ENCODE measurements at regions not wholly inside any gene's neighbourhood (a gene's known extent, or its start where the extent isn't known, plus 50 kb on each side); places are given as distances from the start of the nearest gene placed in this dataset.

- Histone ChIP-seq H4K91ac (ENCODE audit: insufficient read depth, low read depth, low read length) (no peak overlapping the region), H3K27ac (ENCODE audit: insufficient read depth, low read length) (no peak overlapping the region), H2AK5ac (ENCODE audit: low read depth, low read length) (no peak overlapping the region), H3K23ac (ENCODE audit: low read depth, low read length) (no peak overlapping the region), H3K4me2 (ENCODE audit: low read depth, low read length) (no peak overlapping the region), H2AFZ (replicated peaks; ENCODE audit: low read length, poor library complexity) (no peak overlapping the region), H3K9me1 (ENCODE audit: insufficient read depth, low read length) (no peaks in the 10 kb centered on the region), H4K20me1 (ENCODE audit: insufficient read depth, low read length) (no peaks in the 10 kb centered on the region), H3K14ac (replicated peaks; ENCODE audit: low read depth, low read length) (no peak overlapping the region), H3K4ac (ENCODE audit: low read depth, low read length) (no peak overlapping the region), H2BK120ac (ENCODE audit: low read depth, low read length) (no peak overlapping the region), H3K27me3 (ENCODE audit: control insufficient read depth, insufficient read depth, low read length) (no peaks in the 10 kb centered on the region), H2BK20ac (ENCODE audit: low read depth, low read length) (no peak overlapping the region), H3K9ac (ENCODE audit: low read depth, low read length) (no peak overlapping the region), H3K56ac (ENCODE audit: extremely low read depth, insufficient read depth, low read length) (no peak overlapping the region), H2BK15ac (ENCODE audit: low read depth, low read length) (no peak overlapping the region), H3K4me3 (ENCODE audit: insufficient read depth, low read depth, low read length) (no peak overlapping the region), H2AK9ac (replicated peaks; ENCODE audit: low read depth, low read length, poor library complexity) (no peak overlapping the region), H4K8ac (ENCODE audit: low read depth in 2 of 2, low read length in 2 of 2) (no peak overlapping the region), H4K5ac (ENCODE audit: low read depth, low read length) (no peak overlapping the region), H3K4me1 (ENCODE audit: control insufficient read depth, insufficient read depth, low read length) (no peaks in the 10 kb centered on the region), H3K36me3 (ENCODE audit: control insufficient read depth, insufficient read depth, low read length) (no peaks in the 10 kb centered on the region), H3K18ac (ENCODE audit: low read depth, low read length) (no peak overlapping the region), H3K79me1 (ENCODE audit: low read depth in 1 of 2, low read length in 2 of 2) (no peaks in the 10 kb centered on the region), H2BK5ac (ENCODE audit: low read depth, low read length, poor library complexity, severe bottlenecking) (no peak overlapping the region), H3K9me3 (ENCODE audit: control insufficient read depth, insufficient read depth, low read length) (no peaks in the 10 kb centered on the region)
- intact Hi-C loops (cut with micrococcal nuclease) = no loop called here
- POLR2A ChIA-PET (ENCODE audit: unreplicated experiment) = no interaction called here
- CTCF ChIA-PET = no interaction called here
- in situ Hi-C loops (cut with MboI; ENCODE audit: low sequenced_read_pairs) = no loop called here
- TF ChIP-seq MXI1 (IDR thresholded peaks at IDR 0.05; ENCODE audit: borderline replicate concordance, low read depth, low read length) = no peak
- no peak for TF ChIP-seq CHD1 (IDR thresholded peaks at IDR 0.05; ENCODE audit: low read depth, low read length)
- TF ChIP-seq USF2 (IDR thresholded peaks at IDR 0.05; ENCODE audit: low read depth, low read length) = no peak
- no peak for TF ChIP-seq BHLHE40 (IDR thresholded peaks at IDR 0.05; ENCODE audit: low read depth, low read length)
- no peak for TF ChIP-seq SMC3 (IDR thresholded peaks at IDR 0.05; ENCODE audit: low read depth, low read length)
- ATAC-seq (ENCODE audit: low read depth) = no peak
- BruUV-seq (replicated peaks) = no TSS peak
- dilution Hi-C loops (cut with HindIII; ENCODE audit: low sequenced_read_pairs, unreplicated experiment) = no loop called here
- DNase-seq = no peak
Measured at GRCh38 chrX:82224961-82225360, 1023.1 kb downstream of the SH3BGRL start.
